Stomach (tissue), 8 donors: ENCODE measurements at regions not wholly inside any gene's neighbourhood (a gene's known extent, or its start where the extent isn't known, plus 50 kb on each side); places are given as distances from the start of the nearest gene placed in this dataset.

Experiments
- DNase-seq, 2 donors: peaks; one replicate each; pipeline versions ENCODE4 v3.0.0 to v3.0.0-alpha.2; 2013 to 2019
- H3K27ac ChIP-seq, 5 donors: fragments of 200-600 bp in 4 of 5; sonication (generic) in 4 of 5; one replicate each; pipeline ENCODE4 v1.5.1; 2013 to 2019; ENCODE audit warnings: mild to moderate bottlenecking in 1 of 5, moderate library complexity in 1 of 5
- H3K27me3 ChIP-seq, 3 donors: fragments of 200-600 bp; sonication (generic); one replicate each; pipeline ENCODE4 v1.5.1; 2017 to 2019; ENCODE audit warnings: mixed run types in 1 of 3
- H3K36me3 ChIP-seq, 4 donors: fragments of 200-600 bp; sonication (generic); 1 replicate in 3 of 4; 2 replicates in 1 of 4; pipeline ENCODE4 v1.5.1; 2016 to 2019
- H3K4me1 ChIP-seq, 4 donors: fragments of 200-600 bp; sonication (generic); one replicate each; pipeline ENCODE4 v1.5.1; 2016 to 2019
- H3K4me3 ChIP-seq, 4 donors: fragments of 200-600 bp; sonication (generic) in 3 of 4; one replicate each; pipeline ENCODE4 v1.5.1; 2016 to 2019; ENCODE audit warnings: mild to moderate bottlenecking in 1 of 4
- H3K9me3 ChIP-seq, 4 donors: fragments of 200-600 bp; sonication (generic); one replicate each; pipeline ENCODE4 v1.5.1; 2016 to 2019
- EP300 ChIP-seq: sonication (generic); formaldehyde crosslinking; IDR thresholded peaks from one replicate; pipeline ENCODE4 v1.6.1; 2017; ENCODE audit warnings: antibody characterized with exemption
- POLR2A ChIP-seq, 4 donors: fragments of 450-650 bp; IDR thresholded peaks; one replicate each; pipeline ENCODE4 v1.6.1; 2016; ENCODE audit warnings: antibody characterized with exemption in 4 of 4, control low read depth in 2 of 4, mild to moderate bottlenecking in 1 of 4, moderate library complexity in 1 of 4
- POLR2AphosphoS5 ChIP-seq, 3 donors: sonication (generic); formaldehyde crosslinking; IDR thresholded peaks; one replicate each; pipeline ENCODE4 v1.6.1; 2016; ENCODE audit warnings: antibody characterized with exemption in 3 of 3
- WGBS, 5 donors: extraction: QIAGEN DNeasy Blood & Tissue Kit in 3 of 5; methylation state at CpG; one replicate each; pipeline versions ENCODE4 v1.1.5 to v1.1.7; 2013 to 2018; 5-methylcytosine and 5-hydroxymethylcytosine counted together
- intact Hi-C: fragments of 100-400 bp; cut with DNase I; formaldehyde crosslinking; loops from one replicate; pipeline ENCODE4 v1.15.1; 2023; ENCODE audit warnings: low total_unique reads
- TF ChIP-seq, protein P1 (sequence below), 7 experiments: fragments of 450-650 bp in 4 of 7; fragments of 200-600 bp in 3 of 7; sonication (generic) in 3 of 7; IDR thresholded peaks; one replicate each; pipeline ENCODE4 v1.5.1; 2016 to 2019; ENCODE audit warnings: antibody characterized with exemption in 7 of 7, control low read depth in 2 of 7, mild to moderate bottlenecking in 1 of 7
- donor health status: healthy with polysubstance abuse.
- donor health status: Bipolar disorder and iron deficiency.
- donor health status: healthy.

DNA sequence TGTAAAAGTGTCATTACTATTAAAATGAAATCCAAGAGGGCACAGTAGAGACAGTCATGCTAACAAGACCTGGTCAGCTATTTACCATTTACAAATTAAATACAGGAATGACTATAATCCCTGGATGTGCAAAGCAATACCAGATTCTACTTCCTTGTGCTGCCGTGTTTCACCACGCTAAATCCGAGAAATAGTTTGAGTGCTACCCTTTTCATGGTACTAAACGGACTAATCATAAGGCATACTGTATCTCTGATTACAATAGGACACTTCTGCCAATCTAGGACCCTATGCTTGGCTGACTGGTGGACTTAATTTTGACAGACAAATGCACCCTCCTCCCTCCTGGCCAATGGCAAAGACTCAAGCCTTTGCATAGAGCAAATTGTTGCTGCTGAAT lies 63.0 kb upstream of the NR2F2 start:
- 85 to 96% (median 93%) methylated on average over 4 of the region's 4 CpGs for WGBS, 5 donors

GRCh38 chr15:96268442-96269204 lies 61.9 kb upstream of the NR2F2 start:
- H3K9me3 ChIP-seq: no peaks in the 10 kb centered on the region
- H3K27ac ChIP-seq: no peak overlapping the region
- no peak for DNase-seq
- no peak overlapping the region for H3K4me3 ChIP-seq
- no peak for TF ChIP-seq POLR2AphosphoS5 (IDR thresholded peaks at IDR 0.05)
- TF ChIP-seq, protein P1, sequence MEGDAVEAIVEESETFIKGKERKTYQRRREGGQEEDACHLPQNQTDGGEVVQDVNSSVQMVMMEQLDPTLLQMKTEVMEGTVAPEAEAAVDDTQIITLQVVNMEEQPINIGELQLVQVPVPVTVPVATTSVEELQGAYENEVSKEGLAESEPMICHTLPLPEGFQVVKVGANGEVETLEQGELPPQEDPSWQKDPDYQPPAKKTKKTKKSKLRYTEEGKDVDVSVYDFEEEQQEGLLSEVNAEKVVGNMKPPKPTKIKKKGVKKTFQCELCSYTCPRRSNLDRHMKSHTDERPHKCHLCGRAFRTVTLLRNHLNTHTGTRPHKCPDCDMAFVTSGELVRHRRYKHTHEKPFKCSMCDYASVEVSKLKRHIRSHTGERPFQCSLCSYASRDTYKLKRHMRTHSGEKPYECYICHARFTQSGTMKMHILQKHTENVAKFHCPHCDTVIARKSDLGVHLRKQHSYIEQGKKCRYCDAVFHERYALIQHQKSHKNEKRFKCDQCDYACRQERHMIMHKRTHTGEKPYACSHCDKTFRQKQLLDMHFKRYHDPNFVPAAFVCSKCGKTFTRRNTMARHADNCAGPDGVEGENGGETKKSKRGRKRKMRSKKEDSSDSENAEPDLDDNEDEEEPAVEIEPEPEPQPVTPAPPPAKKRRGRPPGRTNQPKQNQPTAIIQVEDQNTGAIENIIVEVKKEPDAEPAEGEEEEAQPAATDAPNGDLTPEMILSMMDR (IDR thresholded peaks at IDR 0.05): no peak
- no peak for TF ChIP-seq EP300
- no peak for TF ChIP-seq POLR2A (IDR thresholded peaks at IDR 0.05)
- no peaks in the 10 kb centered on the region for H3K27me3 ChIP-seq
- 81 to 87% (median 82%) methylated on average over 14 of the region's 14 CpGs for WGBS, 5 donors
- peaks cover 0 to 25% (median 16%) of the 10 kb centered on the region in 4 donors for H3K36me3 ChIP-seq
- H3K4me1 ChIP-seq: peaks cover 0 to 23% (median 10%) of the 10 kb centered on the region in 4 donors
- intact Hi-C loops: no loop called here

More for the DNA sequence above, 63.0 kb upstream of the NR2F2 start:
- H3K9me3 ChIP-seq: no peaks in the 10 kb centered on the region
- H3K27ac ChIP-seq: no peak overlapping the region
- no peak for DNase-seq
- H3K4me3 ChIP-seq: no peak overlapping the region
- no peak for TF ChIP-seq EP300
- TF ChIP-seq, protein P1 (IDR thresholded peaks at IDR 0.05): no peak
- no peaks in the 10 kb centered on the region for H3K27me3 ChIP-seq
- H3K4me1 ChIP-seq: peaks cover 5 to 35% (median 16%) of the 10 kb centered on the region in 4 donors
- peaks cover 0 to 19% (median 15%) of the 10 kb centered on the region in 4 donors for H3K36me3 ChIP-seq
- intact Hi-C loops: no loop called here

- intact Hi-C loops: no loop called here
- DNase-seq: no peak
- no peak overlapping the region for H3K4me3 ChIP-seq
These were observed 59.8 kb upstream of the NR2F2 start for GRCh38 chr15:96270581-96271172.

DNA sequence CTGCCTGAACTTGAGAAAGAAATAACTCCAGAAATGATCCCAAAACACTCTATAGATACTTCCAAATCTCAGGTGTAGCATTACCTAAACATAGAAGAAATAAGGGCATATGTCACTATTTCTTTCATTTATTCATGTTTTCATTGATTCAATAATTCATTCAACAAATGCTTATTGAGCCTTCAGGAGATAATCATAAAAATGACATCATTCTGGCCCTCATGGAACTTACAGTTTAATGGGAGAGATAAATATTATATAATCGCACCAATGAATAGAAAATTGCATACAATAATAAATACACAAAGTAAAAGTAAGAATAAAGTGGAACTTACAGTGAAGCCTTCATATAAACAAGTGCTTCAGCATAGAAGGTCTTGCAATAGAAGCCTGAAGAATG lies 58.1 kb upstream of the NR2F2 start:
- WGBS, 5 donors: 89 to 98% (median 95%) methylated on average over 1 of the region's 1 CpG
- H3K27ac ChIP-seq: no peak overlapping the region
- intact Hi-C loops: no loop called here

More at GRCh38 chr15:96270581-96271172, 59.8 kb upstream of the NR2F2 start:
- peaks cover 0 to 29% (median 16%) of the 10 kb centered on the region in 4 donors for H3K36me3 ChIP-seq
- no peak overlapping the region for H3K27ac ChIP-seq
- WGBS, 5 donors: 74 to 80% (median 78%) methylated on average over 6 of the region's 6 CpGs
- peaks cover 0 to 4% (median 0%) of the 10 kb centered on the region in 4 donors for H3K4me1 ChIP-seq
- TF ChIP-seq, protein P1 (IDR thresholded peaks at IDR 0.05): no peak
- TF ChIP-seq EP300 (no peak), POLR2A (IDR thresholded peaks at IDR 0.05) (no peak), POLR2AphosphoS5 (IDR thresholded peaks at IDR 0.05) (no peak)
- H3K27me3 ChIP-seq: no peaks in the 10 kb centered on the region
- no peaks in the 10 kb centered on the region for H3K9me3 ChIP-seq

More for the DNA sequence above, 58.1 kb upstream of the NR2F2 start:
- H3K27me3 ChIP-seq: no peaks in the 10 kb centered on the region
- H3K4me3 ChIP-seq: no peak overlapping the region
- no peaks in the 10 kb centered on the region for H3K9me3 ChIP-seq
- no peak for DNase-seq
- TF ChIP-seq POLR2AphosphoS5 (IDR thresholded peaks at IDR 0.05) (no peak), EP300 (no peak), POLR2A (IDR thresholded peaks at IDR 0.05) (no peak)
- TF ChIP-seq, protein P1 (IDR thresholded peaks at IDR 0.05): no peak
- H3K4me1 ChIP-seq: no peaks in the 10 kb centered on the region
- H3K36me3 ChIP-seq: peaks cover 0 to 33% (median 21%) of the 10 kb centered on the region in 4 donors
